ENCODE measurements at regions not wholly inside any gene's neighbourhood (a gene's known extent, or its start where the extent isn't known, plus 50 kb on each side); places are given as distances from the start of the nearest gene placed in this dataset.
A peak's percentile ranks its signal among the peaks of the same experiment; 100 is the strongest.

GRCh38 chr4:141314627-141315026 is 93.9 kb downstream of the ZNF330 start:
- Histone ChIP-seq H3K4me3 (no peak overlapping the region), H3K4me1 (no peaks in the 10 kb centered on the region), H3K36me3 (replicated peaks in 1 of 2; ENCODE audit: insufficient read depth in 1 of 2, low read depth in 2 of 2) (no peaks in the 10 kb centered on the region), H3K27me3 (no peaks in the 10 kb centered on the region), H3K9me3 (no peaks in the 10 kb centered on the region), H3K27ac (no peak overlapping the region)
- ATAC-seq (no peak), DNase-seq (no peak)
- TF ChIP-seq CTCF (IDR thresholded peaks at IDR 0.05) (no peak), POLR2A (IDR thresholded peaks at IDR 0.05) (no peak)
- WGBS, 2 donors = 45 to 94% methylated on average over 1 of the region's 1 CpG
- intact Hi-C loops (cut with DNase I) = no loop called here

DNA sequence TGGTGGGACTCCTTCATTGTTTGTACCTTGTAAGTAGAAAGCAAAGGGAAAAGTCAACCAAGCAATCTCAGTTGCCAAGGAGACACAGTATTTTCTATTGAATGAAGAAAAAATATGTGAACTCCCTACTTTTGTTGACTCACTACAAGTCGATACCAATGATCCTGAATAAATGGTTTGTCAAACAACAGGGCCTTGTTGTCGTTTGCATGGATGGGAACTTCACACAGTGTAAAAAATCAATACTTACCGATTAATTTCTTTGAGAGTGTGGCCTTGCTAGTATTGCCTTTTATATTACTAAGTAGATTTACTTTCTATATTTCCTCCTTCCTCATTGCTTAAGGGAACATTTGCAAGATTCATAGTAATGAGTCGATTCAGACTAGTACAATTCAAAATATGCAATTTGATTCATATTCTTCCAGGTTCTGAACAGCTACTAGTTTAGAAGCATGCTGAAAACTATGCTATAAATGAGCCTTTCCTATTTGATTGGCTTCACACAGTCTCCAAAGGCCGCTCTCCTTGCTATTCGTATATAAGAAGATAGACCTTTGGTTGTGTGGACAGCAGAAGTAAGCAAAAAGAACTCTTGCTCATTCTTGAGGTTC is 108.0 kb downstream of the ZNF330 start:
- TF ChIP-seq CTCF (IDR thresholded peaks at IDR 0.05) (no peak), POLR2A (IDR thresholded peaks at IDR 0.05) (no peak)

GRCh38 chr4:141329174-141329569 is 108.5 kb downstream of the ZNF330 start:
- Histone ChIP-seq H3K9me3 (no peaks in the 10 kb centered on the region), H3K36me3 (replicated peaks in 1 of 2; ENCODE audit: insufficient read depth in 1 of 2, low read depth in 2 of 2) (no peaks in the 10 kb centered on the region), H3K4me3 (no peak overlapping the region), H3K4me1 (peaks cover 39% of the 10 kb centered on the region), H3K27me3 (no peaks in the 10 kb centered on the region), H3K27ac (peak overlapping the region in 3 of 4 donors; percentile 14 to 64 (median 53))
- DNase-seq = peak in 1 of 4 donors; percentile 28
- intact Hi-C loops (cut with DNase I) = no loop called here
- TF ChIP-seq CTCF (IDR thresholded peaks at IDR 0.05) (no peak), POLR2A (IDR thresholded peaks at IDR 0.05) (no peak)
- no peak for ATAC-seq
- WGBS, 2 donors = 27 to 29% methylated on average over 3 of the region's 3 CpGs

More for the DNA sequence above, 108.0 kb downstream of the ZNF330 start:
- no peaks in the 10 kb centered on the region for H3K9me3 ChIP-seq
- 27 to 29% methylated on average over 6 of the region's 6 CpGs for WGBS, 2 donors
- peaks cover 34% of the 10 kb centered on the region for H3K4me1 ChIP-seq
- no peak for DNase-seq
- H3K36me3 ChIP-seq (replicated peaks in 1 of 2; ENCODE audit: insufficient read depth in 1 of 2, low read depth in 2 of 2) = no peaks in the 10 kb centered on the region
- intact Hi-C loops (cut with DNase I) = no loop called here
- no peak overlapping the region for H3K4me3 ChIP-seq
- peak overlapping the region in 3 of 4 donors; percentile 14 to 64 (median 53) for H3K27ac ChIP-seq
- peak; percentile 54 for ATAC-seq
- no peaks in the 10 kb centered on the region for H3K27me3 ChIP-seq

GRCh38 chr4:141330616-141331015 is 109.9 kb downstream of the ZNF330 start:
- intact Hi-C loops (cut with DNase I) = no loop called here
- no peak for TF ChIP-seq CTCF (IDR thresholded peaks at IDR 0.05)
- no peak for TF ChIP-seq POLR2A (IDR thresholded peaks at IDR 0.05)
- H3K27me3 ChIP-seq = no peaks in the 10 kb centered on the region
- DNase-seq (no peak), ATAC-seq (no peak)
- H3K4me3 ChIP-seq = no peak overlapping the region
- H3K4me1 ChIP-seq = peaks cover 51% of the 10 kb centered on the region
- H3K36me3 ChIP-seq (replicated peaks in 1 of 2; ENCODE audit: insufficient read depth in 1 of 2, low read depth in 2 of 2) = no peaks in the 10 kb centered on the region
- peak overlapping the region in 1 of 4 donors; percentile 64 for H3K27ac ChIP-seq
- no peaks in the 10 kb centered on the region for H3K9me3 ChIP-seq
- 41 to 57% methylated on average over 1 of the region's 1 CpG for WGBS, 2 donors

Data from body of pancreas (tissue), 4 donors.